Glomerular visceral epithelial cell (primary cell): ENCODE measurements at regions not wholly inside any gene's neighbourhood (a gene's known extent, or its start where the extent isn't known, plus 50 kb on each side); places are given as distances from the start of the nearest gene placed in this dataset.
"Not testable (repeated sequence)": the region's sequence is repeated elsewhere in the genome, so short reads cannot be mapped to it uniquely, and the experiment has no call there.

Source experiments
- DNase-seq: peaks from one replicate; pipeline ENCODE4 v3.0.0-alpha.2; 2016; ENCODE audit errors: extremely low spot score

DNA sequence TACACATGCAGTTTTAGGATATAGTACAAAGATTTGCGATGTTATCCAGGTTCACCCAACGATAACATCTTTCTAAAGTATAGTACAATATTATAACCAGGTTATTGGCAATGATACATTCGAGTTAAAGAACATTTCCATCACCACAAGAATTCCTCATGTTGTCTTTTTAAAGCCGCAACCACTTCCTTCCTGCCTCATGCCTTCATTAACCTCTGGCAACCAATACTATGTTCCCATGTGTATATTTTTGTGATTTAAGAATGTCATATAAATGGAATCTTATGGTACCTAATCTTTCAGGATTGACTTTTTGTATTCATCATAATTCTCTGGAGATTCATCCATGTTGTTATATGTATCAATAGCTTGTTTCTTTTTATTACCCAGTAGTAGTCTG lies 1183.2 kb downstream of the CDH11 start:
- DNase-seq: peak; percentile 57

DNA sequence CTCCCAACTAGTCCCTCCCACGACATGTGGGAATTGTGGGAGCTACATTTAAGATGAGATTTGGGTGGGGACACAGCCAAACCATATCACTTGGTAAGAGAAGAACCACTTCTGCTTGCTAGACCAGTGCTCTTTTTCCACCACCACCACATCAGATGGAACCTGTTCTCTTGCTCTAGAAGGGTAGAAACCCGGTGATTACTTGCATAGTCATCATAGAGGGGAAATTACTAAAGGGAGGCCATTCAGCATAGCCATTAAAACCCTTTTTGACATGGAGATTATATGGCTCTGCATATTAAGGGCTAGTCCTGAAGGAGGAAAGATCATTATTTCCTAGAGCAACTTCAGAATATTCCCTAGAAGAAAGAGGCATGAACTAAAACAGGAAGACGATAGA lies 1188.0 kb downstream of the CDH11 start:
- no peak for DNase-seq

DNA sequence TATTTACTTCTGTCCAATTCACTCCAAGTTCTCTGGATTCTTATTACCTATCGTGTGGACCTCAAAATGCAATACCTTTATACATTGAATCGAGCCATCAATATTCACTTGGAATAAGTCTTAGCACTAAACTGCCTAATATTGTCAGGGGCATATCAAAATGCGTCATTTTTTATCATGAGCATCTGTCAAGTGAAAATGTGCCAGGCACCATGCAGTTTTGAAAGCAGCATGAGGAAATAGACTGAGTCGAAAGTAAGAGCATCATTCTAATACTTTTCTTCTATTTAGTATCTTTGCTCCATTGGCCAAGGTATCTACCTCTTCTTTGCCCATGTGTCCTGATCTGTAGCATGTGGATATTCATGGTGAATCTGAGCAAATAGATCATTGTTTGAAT lies 1193.4 kb downstream of the CDH11 start:
- DNase-seq: no peak

DNA sequence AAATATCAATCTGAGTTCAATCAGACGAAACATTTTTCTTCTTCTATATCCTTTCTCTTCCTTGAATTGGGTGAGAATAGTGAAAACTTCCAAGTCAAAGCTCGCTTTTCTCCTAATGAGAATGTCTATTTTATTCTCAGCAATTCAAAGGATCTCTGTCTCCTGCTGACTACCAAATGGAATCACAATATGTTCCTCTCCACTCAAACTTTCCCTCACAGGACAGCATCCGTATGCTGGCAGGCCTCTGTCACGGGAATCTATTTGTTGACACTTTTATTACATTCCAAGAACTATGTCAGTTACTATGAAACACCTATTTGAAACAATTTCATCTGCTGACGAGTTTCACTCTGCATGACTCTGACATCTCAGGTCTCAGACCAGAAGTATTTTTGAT lies 1196.6 kb downstream of the CDH11 start:
- DNase-seq: no peak

DNA sequence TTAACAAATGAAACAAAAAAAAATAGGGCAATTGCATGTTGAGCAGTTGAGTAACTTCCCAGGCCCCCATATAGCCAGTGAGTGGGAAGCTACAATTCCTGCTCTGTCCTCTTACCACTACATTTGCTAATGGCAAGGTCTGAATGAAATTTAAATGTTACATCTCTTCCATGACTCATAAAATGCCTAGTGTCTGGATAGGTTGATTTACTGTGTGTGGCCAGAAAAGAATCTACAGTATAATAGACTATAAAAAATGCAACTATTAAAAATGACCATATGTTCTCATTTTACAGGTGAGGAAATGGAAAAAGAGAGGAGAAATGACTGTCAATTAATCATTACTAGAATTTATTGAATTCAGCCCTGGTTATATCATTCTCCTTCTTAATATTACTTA lies 1199.3 kb downstream of the CDH11 start:
- DNase-seq: peak; percentile 0

DNA sequence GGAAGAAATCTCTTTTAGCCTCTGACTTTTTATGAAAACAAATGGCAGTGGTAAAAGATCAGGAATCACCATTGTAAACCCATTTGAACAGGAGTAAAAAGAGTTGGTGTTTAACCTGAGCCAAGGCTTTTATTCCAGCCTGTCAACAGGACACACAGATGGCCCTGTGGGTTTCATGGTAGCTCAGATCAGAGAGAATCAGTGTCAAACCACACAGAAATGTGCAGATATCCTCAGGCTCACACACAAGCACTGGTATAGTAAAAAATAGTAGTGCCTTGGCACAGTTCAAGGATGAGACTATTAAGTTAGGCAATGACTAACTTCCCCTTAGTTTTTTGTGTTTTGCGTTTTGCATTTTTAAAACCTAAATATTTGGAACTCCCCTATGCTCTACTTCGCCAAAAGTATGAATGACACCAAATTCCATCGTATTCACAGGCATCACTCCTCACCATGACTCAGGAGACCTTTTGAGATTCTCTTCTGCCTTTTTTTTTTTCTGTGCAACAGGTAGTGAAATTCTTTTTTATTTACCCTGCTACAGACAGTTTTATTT lies 1200.0 kb downstream of the CDH11 start:
- no peak for DNase-seq

DNA sequence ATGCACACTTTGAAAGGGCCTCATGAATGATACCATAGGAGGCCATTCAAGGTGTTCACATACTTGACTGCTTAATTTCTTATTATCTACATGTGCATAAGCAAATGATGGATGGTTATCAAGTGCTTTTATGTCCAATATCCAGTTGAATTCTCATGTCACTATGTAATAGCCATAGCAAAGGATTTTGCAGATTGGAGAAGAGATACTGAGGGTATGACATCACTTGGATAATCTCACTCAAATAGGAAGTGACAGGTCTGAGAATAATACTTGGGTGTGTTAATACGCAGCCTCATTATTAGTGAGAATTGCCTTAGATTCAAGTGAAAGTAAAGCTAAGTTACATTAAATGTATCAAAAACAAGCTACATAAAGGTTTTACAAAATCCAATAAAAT lies 1208.6 kb downstream of the CDH11 start:
- DNase-seq: no peak

DNA sequence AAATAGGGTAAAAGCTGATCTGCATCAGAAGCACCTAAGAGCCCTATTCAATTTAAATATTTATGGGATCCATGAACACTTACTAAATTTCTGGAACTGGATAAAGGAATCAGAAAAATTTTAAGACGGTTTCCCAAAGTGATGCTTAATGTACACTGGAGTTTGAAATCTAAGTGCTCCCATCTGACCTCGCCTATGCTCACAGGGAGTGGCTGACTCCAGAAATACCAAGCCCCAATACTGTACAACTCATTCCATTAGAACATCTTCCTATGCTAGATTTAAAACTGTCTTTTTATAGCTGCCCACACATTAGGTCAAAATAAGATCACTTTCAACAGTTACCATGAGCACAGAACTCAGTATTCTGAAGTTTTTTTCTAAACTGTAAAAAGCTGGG lies 1214.6 kb downstream of the CDH11 start:
- DNase-seq: no peak

DNA sequence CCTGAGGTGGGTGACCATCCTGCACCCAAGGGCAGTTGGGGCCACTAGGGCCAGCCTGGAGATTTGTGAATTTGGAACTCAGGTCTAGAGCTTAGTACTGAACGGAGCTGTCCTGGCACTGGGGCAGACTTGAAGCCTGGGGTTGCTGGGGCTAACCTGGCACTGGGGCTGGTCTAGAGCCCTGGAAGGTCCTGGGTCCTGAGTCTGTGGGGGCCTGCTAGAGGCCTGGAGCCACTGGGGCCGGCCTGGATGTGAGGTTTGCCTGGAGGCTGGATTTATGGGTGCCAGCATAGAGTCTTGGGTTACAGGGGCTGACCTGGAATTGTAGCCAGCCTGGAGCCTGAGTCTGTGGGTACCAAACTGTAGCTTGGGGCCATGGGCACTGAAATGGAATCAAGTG lies 1216.9 kb downstream of the CDH11 start:
- DNase-seq: no peak

DNA sequence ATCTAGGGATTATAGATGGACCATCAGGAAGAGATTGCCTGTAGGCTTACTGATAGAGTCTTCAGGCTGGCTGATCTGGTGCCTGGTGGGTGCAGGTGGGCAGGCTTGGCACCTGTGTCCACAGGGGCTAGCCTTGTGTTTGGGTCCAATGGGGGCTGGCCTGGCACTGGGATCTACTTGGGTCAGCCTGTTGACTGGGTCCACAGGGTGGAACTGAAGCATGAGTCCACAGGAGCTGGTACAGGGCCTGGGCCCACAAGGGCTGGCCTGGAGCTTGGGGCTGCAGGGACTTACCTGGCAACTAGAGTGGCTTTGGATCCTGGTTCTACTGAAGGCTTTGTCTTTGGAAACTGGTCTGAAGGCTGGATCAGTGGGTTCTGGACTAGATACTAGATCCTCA lies 1217.7 kb downstream of the CDH11 start:
- DNase-seq: no peak

DNA sequence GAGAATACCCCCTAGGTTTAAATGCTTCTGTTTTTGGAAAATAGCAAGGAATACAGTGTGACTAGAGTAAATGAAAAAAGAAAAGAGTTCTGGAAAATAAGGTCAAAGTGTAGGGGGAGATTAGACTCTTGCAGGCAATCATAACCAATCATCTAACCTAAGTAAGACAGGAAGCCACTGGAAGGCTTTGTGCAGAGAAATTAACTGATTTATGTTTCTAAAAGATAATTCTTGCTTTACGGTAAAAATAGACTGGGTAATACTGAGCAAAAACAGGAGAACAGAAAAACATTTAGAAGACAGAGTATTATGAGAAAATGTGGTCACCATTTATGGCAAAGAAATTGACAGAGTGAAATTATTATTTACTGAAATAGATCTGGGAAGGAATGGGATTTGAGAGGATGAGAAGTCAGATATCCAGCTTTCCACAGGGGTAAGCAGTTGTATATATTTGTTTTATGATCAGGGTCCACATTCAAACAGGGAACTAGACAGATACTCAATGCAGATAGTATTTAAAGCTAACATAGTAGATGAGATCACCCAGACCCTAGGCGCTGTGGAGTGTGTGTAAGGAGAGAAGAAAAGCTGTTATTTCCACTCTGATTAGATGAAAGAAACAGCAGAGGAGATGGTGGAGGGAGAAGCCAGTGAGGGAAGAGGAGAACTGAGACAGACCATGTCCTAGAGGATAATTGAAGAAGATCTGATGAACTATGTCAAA lies 1225.3 kb downstream of the CDH11 start:
- no peak for DNase-seq

DNA sequence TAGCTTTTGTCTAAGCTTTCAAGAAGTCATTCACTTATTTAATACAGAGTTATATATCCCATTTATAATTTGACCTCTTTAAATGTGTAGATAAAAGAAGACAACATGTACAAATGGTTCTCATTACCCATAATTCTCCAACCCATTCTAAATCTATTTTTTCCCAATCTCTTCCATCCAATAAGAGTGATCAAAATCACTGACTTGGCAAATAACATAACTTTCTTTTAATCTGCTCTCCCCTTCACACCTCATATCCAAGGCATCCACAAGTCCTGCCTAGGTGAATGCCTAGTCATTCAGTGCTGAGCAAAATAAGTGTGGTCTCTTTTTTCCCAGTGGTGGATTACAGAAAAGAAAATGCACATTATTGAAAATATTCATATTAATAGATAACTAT lies 1231.1 kb downstream of the CDH11 start:
- DNase-seq: no peak

DNA sequence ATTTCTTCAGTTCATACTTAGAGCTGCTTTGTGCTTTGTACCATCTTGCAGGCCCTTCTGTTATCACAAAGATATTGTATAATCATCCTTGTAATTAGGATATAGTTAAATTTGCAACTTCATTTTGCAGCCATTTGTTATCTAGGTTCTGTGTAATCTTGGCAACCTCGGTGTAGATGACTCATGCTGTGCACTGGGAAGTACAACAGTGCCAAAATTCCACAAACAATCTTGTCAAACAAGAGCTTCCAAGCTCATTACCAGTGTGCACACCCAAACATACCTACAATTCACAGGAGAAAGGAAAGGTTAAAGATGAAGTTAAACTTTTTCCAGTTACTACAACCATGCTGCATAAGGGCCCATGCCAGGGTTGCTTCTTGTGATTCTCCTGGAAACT lies 1231.8 kb downstream of the CDH11 start:
- DNase-seq: peak; percentile 13

DNA sequence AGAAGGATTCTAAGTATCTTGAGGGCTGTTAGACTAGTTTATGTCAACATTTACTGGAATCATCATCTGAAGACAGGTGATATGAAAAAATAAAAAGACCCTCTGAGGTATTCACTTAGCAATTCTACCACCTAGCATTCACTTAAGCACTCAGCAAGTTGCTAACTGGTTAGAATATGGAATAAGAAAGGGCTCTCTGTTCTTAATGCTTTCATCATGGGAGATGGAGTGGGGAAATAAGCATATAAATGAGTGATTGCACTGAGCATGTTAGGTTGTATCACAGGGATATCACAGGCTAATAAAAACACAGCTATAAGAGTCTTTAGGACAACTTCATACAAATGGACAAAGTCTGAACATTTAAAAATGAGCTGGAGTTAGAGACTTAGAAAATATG lies 1238.8 kb downstream of the CDH11 start:
- no peak for DNase-seq

DNA sequence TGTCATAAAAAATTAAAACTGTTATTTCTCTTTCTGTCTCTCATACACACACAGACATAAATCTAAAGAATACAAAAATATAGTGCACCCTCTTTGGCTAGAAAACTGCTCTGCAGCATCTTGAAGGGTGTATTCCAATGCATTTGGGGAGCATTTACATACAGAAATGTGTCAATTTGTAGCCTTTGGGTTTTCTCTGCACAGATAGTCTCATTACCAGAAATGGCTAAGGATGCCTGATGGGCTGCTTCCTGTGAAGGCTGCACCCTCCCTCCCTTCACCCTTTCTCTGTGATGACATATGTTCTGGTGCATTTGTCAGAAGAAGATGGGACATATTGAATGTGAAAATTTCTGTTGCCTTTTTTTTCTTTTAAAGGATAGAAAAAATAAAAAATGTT lies 1239.3 kb downstream of the CDH11 start:
- DNase-seq: no peak

DNA sequence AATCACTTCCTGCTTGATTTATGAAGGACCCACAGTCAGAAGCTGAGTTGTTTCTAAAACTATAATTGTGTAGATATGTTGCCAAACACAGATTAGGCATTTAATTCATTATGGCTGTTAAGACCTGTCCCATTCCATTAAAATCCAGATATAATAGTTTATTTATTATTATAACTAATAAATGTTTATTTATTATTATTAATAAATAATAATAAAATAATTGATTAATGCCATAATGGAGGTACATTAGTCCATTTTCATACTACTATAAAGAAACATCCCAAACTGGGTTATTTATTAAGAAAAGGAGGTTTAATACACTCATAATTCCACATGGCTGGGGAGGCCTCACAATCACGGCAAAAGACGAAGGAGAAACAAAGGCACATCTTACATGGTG lies 1240.9 kb downstream of the CDH11 start:
- DNase-seq: no peak

DNA sequence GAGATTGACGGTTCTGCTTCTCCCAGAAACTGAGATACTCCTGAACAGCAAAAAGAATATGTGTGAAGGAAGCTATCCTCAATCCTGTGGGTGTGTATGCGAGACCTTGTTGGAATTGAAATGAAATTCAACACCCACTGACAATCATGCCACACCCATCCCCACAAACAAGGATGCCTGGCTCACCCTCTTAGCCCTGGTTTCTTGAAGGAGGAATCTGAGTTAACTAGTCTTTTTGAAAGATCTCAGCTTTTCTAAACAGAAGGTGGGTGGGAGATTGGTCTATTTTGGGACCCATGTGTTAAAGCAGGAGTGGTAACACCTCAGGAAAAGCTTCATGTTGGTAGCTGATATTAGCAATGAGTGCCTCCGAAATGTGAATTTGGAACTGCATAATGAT lies 1244.5 kb downstream of the CDH11 start:
- DNase-seq: no peak

DNA sequence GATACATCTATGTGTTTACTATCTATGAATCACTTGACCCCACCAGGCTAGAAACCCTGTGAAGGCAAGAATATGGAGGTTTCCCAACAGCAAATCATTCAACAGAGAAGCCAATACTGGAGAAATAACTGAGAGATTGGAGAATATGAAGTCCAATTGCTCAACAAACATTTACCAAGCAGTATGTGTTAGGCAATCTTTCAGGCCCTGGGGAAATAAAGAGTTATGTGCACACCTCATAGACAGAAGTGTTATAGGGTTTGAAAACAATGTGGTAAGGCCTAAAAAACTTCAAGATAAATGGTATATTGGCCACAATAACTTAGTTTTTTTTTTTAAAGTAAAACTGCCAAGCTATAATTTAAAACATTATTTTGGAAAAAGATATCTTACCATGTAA lies 1245.8 kb downstream of the CDH11 start:
- DNase-seq: no peak

DNA sequence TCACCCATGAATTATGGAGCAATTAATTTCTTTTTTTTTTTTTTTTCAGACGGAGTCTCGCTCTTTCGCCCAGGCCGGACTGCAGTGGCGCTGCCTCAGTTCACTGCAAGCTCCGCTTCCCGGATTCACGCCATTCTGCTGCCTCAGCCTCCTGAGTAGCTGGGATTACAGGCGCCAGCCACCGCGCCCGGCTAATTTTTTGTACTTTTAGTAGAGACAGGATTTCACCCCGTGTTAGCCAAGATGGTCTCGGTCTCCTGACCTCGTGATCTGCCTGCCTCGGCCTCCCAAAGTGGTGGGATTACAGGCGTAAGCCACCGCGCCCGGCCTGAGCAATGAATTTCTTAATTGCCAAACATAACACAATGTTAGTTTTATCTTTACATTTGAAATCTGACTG lies 1261.2 kb downstream of the CDH11 start:
- DNase-seq: not testable (repeated sequence)

DNA sequence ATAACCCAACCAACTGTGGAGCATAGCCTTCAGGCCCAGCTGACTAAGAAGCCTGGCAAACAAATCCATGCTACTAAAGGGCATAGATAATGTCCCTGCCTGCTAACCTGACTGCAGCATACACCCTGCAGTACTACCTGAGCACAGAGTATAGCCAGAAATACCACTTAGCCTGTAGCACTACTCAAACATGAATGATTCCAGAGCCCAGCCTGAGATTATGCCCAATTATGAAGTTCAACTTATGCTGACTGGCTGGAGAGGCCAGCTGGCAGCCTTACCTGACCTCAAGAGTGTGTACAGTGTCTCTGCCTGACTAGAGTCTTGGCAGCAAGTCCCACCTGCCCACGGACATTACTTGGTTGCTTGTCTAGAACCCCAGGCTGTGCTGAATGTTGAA lies 1265.3 kb downstream of the CDH11 start:
- DNase-seq: no peak

DNA sequence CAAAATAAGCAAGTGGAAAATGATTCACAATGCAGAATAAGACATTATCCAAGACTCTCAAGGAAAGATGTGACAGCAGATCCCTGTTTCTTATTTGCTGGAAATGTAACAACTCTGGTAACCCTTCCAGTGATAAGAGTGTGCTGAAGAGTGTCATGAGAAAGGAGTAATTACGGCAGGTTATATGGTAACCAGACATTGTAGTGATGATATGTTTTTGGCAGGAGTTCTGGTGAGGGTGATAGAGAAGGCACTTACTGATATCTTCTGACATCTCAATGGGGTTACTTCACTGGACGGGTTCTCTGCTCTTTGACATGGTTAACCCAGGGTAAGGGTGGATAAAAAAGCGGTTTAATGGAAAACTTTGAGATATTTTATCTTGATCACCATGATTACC lies 1270.9 kb downstream of the CDH11 start:
- no peak for DNase-seq

DNA sequence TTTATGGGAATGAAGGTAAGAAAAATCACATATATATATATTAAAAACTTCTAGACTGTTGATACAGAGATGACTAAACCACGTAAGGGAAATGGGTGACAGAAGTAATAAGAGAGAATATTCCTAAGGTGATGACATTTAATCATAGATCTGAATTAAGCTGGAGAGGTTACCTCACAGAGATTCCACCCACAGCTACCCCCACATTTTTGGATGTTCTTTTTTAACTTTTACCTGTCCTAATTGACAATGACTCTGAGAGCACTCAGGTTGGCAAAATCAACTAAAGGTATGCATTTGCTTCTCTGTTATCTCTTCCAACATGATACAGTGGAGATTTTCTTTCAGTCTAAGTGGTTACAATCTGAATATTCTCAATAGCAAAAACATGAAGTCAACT lies 1280.6 kb downstream of the CDH11 start:
- DNase-seq: no peak

DNA sequence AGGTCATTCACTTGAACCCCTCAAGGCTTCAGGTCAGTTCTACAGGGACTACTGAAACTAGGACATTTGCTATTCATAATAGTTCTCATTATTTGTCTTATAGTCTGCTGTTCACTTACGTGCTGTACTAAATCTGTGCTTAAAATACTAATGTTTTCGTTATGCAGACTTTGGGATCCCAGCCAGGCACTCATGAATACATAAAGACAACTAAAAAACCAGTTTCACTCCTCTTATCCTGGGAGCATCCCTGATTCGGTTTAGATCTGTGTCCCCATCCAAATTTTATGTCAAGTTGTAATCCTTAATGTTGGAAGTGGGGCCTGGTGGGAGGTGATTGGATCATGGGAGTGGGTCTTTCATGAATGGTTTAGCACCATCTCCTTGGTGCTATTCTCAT lies 1291.8 kb downstream of the CDH11 start:
- no peak for DNase-seq

DNA sequence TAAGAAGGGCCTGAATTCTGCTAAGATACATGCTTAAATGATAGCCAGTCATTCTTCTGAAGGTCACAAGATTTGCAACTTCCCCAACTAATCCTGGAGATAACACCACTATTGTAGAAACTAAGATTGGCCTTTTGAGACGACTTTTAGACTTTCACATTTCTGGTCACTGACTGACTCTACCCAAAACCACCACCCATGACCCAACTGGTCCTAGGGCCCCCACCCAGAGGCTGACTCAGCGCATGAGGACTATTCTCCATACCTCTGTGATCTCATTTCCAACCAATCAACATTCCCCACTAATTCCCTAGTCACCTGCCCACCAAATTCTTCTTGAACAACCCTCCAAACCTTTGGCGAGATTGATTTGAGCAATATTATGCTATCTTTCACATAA lies 1299.0 kb downstream of the CDH11 start:
- no peak for DNase-seq
